Fibroblast of pulmonary artery (primary cell): ENCODE measurements at regions not wholly inside any gene's neighbourhood (a gene's known extent, or its start where the extent isn't known, plus 50 kb on each side); places are given as distances from the start of the nearest gene placed in this dataset.
A peak's percentile ranks its signal among the peaks of the same experiment; 100 is the strongest.

Source experiments
- DNase-seq: peaks from one replicate; pipeline ENCODE4 v3.0.0-alpha.2; 2010; ENCODE audit warnings: low read depth
- H3K4me3 ChIP-seq: replicated peaks from 2 replicates; pipeline ENCODE4 v1.5.1; 2011; ENCODE audit warnings: low read depth, mild to moderate bottlenecking, control low read depth, low read length, moderate library complexity
- TF ChIP-seq, protein P1 (sequence below): IDR thresholded peaks from 2 replicates; pipeline ENCODE4 v1.5.1; 2011; ENCODE audit warnings: mild to moderate bottlenecking, control low read depth, low read length, inconsistent platforms; ENCODE audit errors: missing control alignments

DNA sequence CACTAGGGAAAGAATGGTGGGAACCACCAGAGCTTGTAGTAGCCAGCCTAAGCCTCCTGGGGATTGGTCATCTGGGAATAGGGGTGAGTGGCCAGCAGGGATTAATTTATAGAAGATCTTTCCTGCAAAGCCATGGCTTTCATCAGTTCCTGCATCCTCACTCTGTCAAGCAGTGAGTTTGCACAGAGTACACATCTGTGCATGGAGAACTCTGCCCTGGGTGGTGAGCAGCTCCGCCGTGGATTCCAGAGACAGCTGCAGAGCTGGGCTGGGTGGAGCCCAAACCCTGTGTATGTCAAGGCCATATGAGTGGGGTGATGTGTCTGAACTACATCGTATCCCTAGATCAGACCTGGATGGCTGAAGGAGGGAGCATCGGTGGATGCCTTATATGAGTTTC is 182.2 kb downstream of the GLI2 start:
- TF ChIP-seq, protein P1, sequence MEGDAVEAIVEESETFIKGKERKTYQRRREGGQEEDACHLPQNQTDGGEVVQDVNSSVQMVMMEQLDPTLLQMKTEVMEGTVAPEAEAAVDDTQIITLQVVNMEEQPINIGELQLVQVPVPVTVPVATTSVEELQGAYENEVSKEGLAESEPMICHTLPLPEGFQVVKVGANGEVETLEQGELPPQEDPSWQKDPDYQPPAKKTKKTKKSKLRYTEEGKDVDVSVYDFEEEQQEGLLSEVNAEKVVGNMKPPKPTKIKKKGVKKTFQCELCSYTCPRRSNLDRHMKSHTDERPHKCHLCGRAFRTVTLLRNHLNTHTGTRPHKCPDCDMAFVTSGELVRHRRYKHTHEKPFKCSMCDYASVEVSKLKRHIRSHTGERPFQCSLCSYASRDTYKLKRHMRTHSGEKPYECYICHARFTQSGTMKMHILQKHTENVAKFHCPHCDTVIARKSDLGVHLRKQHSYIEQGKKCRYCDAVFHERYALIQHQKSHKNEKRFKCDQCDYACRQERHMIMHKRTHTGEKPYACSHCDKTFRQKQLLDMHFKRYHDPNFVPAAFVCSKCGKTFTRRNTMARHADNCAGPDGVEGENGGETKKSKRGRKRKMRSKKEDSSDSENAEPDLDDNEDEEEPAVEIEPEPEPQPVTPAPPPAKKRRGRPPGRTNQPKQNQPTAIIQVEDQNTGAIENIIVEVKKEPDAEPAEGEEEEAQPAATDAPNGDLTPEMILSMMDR: no peak
- H3K4me3 ChIP-seq: no peak overlapping the region
- DNase-seq: no peak

DNA sequence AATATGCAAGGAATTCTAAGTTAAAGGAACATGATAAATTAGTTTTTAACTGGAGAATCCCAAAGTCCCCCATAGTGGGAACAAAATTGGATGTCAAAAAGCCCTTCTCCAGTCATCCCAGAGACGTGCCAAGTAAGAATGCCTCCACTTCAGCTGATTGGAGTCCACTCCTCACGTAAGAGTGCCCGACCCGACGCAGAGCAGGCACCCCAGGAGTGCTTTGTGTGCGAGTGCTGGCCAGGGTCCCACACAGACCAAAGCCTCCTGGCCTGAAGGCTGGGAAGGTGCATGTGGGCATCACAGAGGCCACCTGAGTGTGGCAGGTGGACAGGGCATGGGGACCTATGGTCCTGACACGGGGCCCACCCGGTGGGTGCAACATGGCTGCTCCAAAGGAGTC is 183.5 kb downstream of the GLI2 start:
- TF ChIP-seq, protein P1: no peak
- no peak for DNase-seq
- no peak overlapping the region for H3K4me3 ChIP-seq

DNA sequence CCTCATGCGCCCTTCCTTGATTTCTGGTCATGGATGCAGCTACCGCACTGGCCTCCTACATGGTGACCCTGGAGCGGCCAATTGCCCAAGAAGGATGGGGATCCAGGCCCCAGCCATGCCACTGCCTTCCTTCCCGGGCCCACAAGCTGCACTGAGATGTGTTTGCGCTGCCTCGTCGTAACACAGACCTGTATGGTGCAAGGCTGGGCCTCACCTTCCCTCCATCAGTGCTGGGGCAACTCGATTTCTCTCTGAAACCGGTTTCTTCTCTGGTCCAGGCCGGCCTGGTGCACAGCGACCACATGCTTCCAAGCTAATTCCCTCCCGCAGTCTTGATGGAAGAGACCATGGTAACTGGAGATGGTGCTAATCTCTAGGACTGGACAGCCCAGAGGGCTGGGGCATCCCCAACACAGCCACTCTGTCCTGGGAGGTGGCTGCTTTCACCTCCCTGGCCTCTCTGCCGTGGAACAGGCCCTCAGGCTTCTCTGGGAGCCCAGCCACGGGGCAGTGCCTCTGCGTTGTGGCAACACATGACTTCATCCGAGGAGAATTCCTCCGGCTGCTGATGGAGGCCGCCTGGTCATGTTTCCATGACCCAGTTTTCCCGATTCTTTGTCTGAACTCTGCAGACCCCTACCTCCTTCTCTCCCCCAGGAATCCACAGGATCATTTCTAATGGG is 184.2 kb downstream of the GLI2 start:
- peak; percentile 67 for DNase-seq
- no peak overlapping the region for H3K4me3 ChIP-seq
- TF ChIP-seq, protein P1: no peak

DNA sequence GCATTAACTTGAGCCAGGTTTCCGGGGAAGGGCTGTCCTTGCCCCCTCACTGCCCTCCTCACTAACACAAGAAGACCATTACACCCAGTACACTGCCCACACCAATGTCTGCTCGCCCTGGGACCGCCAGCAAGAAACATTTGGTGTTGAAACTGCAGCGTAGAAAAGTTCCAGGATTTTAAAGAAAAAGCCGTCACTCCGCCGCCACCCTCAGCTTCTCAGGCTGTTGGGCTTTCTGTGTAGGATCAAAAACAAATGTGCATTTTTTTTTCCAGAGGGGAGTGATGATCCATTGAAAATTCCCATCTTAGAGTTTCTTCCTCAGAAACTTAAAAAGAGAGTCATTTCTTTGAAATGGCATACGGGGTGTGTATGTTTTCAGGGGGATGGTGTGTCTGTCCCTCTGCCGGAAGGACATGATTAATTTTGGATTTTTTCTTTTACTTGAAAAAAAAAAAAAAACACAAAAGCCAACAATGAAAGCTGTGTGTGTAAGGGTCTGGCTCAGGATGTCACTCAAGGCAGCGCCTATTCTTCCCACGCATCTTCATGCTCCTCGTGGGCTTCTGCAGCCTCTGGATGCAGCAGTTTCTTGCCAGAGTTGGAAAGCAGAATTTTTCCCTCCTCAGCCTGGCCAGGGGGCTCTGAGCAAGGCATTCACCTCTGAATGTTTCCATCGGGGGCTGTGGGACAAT is 184.9 kb downstream of the GLI2 start:
- TF ChIP-seq, protein P1: no peak
- no peak overlapping the region for H3K4me3 ChIP-seq
- no peak for DNase-seq

DNA sequence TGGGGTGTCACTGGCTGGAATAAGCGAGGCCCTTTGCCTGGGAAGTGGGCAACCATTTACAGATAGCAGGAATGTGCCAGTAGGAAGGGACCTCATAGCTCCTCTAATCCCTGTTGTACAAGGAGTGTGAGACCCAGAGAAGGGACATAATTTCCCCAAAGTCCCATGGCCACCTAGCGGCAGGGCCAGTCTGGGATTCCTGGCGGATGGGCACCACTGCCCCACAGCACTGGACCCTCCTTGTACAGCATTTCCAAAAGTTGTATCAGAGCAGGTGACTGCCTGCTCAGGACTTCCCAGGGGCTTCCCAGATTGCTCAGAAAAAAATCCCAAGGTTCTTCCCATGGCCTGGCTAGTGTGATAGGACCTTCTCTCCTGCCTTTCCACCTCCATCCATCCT is 185.8 kb downstream of the GLI2 start:
- DNase-seq: no peak
- H3K4me3 ChIP-seq: no peak overlapping the region
- TF ChIP-seq, protein P1: no peak

DNA sequence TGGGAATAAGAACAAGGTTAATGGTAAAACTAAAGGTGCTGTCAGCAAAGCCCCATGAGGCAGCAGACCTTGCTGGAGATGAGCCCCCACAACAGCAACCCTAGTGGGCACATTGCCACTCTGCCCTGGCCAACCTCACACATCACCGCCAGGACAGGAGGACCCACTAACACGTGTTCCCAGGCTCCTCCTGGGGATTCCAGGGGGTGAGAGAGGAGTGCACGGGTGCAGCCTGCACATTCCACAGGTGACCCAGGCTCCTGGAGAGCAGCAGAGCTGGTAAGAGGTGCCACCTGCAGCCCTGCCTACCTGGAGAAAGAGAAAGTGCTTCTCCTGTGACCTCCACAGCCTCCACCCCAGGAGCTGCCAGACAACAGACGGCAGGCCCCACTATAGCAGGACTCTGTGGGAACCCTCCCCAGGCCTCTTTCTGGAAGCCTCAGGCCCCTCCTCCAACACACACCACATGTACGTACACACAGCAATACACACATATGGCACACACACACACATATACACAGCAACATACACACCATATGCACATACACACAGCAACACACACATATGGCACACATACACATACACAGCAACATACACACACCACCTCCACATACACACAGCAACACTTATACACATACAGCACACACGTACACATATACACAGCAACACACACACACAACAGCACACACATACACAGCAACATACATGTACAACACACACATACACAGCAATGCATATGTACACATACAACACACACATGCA is 187.1 kb downstream of the GLI2 start:
- no peak for DNase-seq
- TF ChIP-seq, protein P1: no peak
- H3K4me3 ChIP-seq: no peak overlapping the region
